ENCODE measurements at regions not wholly inside any gene's neighbourhood (a gene's known extent, or its start where the extent isn't known, plus 50 kb on each side); places are given as distances from the start of the nearest gene placed in this dataset.
"Not testable (repeated sequence)": the region's sequence is repeated elsewhere in the genome, so short reads cannot be mapped to it uniquely, and the experiment has no call there.

- TF ChIP-seq CTCF (IDR thresholded peaks at IDR 0.05): no peak
- Mint-ChIP-seq H3K4me1 (ENCODE audit: low read depth) (no peaks in the 10 kb centered on the region), H3K9me3 (ENCODE audit: low read depth) (peaks cover 8% of the 10 kb centered on the region), H3K36me3 (ENCODE audit: low read depth) (no peaks in the 10 kb centered on the region), H3K27ac (ENCODE audit: unreplicated experiment) (no peak overlapping the region), H3K4me3 (ENCODE audit: unreplicated experiment) (no peak overlapping the region), H3K27me3 (ENCODE audit: low read depth) (peaks cover 14% of the 10 kb centered on the region)
- DNase-seq (ENCODE audit: low spot score): no peak
Observed at GRCh38 chr2:239797316-239797715, 227.8 kb downstream of the NDUFA10 start.

GRCh38 chr2:239795761-239796160, 229.4 kb downstream of the NDUFA10 start:
- not testable (repeated sequence) for H3K4me3 Mint-ChIP-seq (ENCODE audit: unreplicated experiment); DNase-seq (ENCODE audit: low spot score); H3K4me1 Mint-ChIP-seq (ENCODE audit: low read depth); H3K9me3 Mint-ChIP-seq (ENCODE audit: low read depth); H3K36me3 Mint-ChIP-seq (ENCODE audit: low read depth); H3K27ac Mint-ChIP-seq (ENCODE audit: unreplicated experiment)
- peaks cover 17% of the 10 kb centered on the region for H3K27me3 Mint-ChIP-seq (ENCODE audit: low read depth)

GRCh38 chr2:239793836-239794235, 231.3 kb downstream of the NDUFA10 start:
- Mint-ChIP-seq H3K9me3 (ENCODE audit: low read depth) (peaks cover 8% of the 10 kb centered on the region), H3K4me1 (ENCODE audit: low read depth) (no peaks in the 10 kb centered on the region), H3K4me3 (ENCODE audit: unreplicated experiment) (no peak overlapping the region), H3K36me3 (ENCODE audit: low read depth) (no peaks in the 10 kb centered on the region), H3K27ac (ENCODE audit: unreplicated experiment) (no peak overlapping the region), H3K27me3 (ENCODE audit: low read depth) (peaks cover 13% of the 10 kb centered on the region)
- TF ChIP-seq CTCF (IDR thresholded peaks at IDR 0.05): no peak
- no peak for DNase-seq (ENCODE audit: low spot score)

- Mint-ChIP-seq H3K27ac (ENCODE audit: unreplicated experiment) (no peak overlapping the region), H3K27me3 (ENCODE audit: low read depth) (peaks cover 13% of the 10 kb centered on the region), H3K4me3 (ENCODE audit: unreplicated experiment) (no peak overlapping the region), H3K9me3 (ENCODE audit: low read depth) (peaks cover 8% of the 10 kb centered on the region), H3K4me1 (ENCODE audit: low read depth) (no peaks in the 10 kb centered on the region), H3K36me3 (ENCODE audit: low read depth) (no peaks in the 10 kb centered on the region)
- no peak for DNase-seq (ENCODE audit: low spot score)
- no peak for TF ChIP-seq CTCF (IDR thresholded peaks at IDR 0.05)
Observed at GRCh38 chr2:239793086-239793485, 232.1 kb downstream of the NDUFA10 start.

GRCh38 chr2:239792405-239793084, 232.6 kb downstream of the NDUFA10 start:
- no peak for DNase-seq (ENCODE audit: low spot score)
- no peak overlapping the region for H3K27ac Mint-ChIP-seq (ENCODE audit: unreplicated experiment)
- peaks cover 13% of the 10 kb centered on the region for H3K27me3 Mint-ChIP-seq (ENCODE audit: low read depth)
- H3K4me1 Mint-ChIP-seq (ENCODE audit: low read depth): no peaks in the 10 kb centered on the region
- H3K36me3 Mint-ChIP-seq (ENCODE audit: low read depth): no peaks in the 10 kb centered on the region
- TF ChIP-seq CTCF (IDR thresholded peaks at IDR 0.05): no peak
- peaks cover 8% of the 10 kb centered on the region for H3K9me3 Mint-ChIP-seq (ENCODE audit: low read depth)
- no peak overlapping the region for H3K4me3 Mint-ChIP-seq (ENCODE audit: unreplicated experiment)

All from chondrocyte (in vitro differentiated cells).